Activated CD8-positive, alpha-beta T cell treated with anti-CD3 and anti-CD28 coated beads for 36 hours (primary cell): ENCODE measurements at regions not wholly inside any gene's neighbourhood (a gene's known extent, or its start where the extent isn't known, plus 50 kb on each side); places are given as distances from the start of the nearest gene placed in this dataset.

Source experiments
- ATAC-seq: fragments of 200-7000 bp; cut with Tn5 transposase; one replicate; pipeline ENCODE4 v1.10.0; 2021; ENCODE audit warnings: mild to moderate bottlenecking, moderate library complexity
- CTCF ChIA-PET: fragments of 350-600 bp; sonication (Branson Sonifier 250); formaldehyde crosslinking; loops from one replicate; lab custom pipeline; 2021; ENCODE audit warnings: antibody characterized with exemption; lab: Charles Lee
- POLR2A ChIA-PET: fragments of 350-600 bp; sonication (Branson Sonifier 250); formaldehyde crosslinking; loops from one replicate; lab custom pipeline; 2021; ENCODE audit warnings: antibody characterized with exemption; lab: Charles Lee
- DNase-seq: peaks from one replicate; pipeline ENCODE4 v3.0.0-alpha.2; 2020
- H3K27ac Mint-ChIP-seq: one replicate; pipeline ENCODE4 v1.8.0; 2021; ENCODE audit warnings: mild to moderate bottlenecking, mixed read lengths
- H3K27me3 Mint-ChIP-seq: one replicate; pipeline ENCODE4 v1.8.0; 2021; ENCODE audit warnings: mixed read lengths
- H3K36me3 Mint-ChIP-seq: one replicate; pipeline ENCODE4 v1.8.0; 2021; ENCODE audit warnings: low read depth, mixed read lengths
- H3K4me1 Mint-ChIP-seq: one replicate; pipeline ENCODE4 v1.8.0; 2021; ENCODE audit warnings: low read depth, mixed read lengths
- H3K4me3 Mint-ChIP-seq: one replicate; pipeline ENCODE4 v1.8.0; 2021; ENCODE audit warnings: mild to moderate bottlenecking, moderate library complexity, mixed read lengths
- H3K9me3 Mint-ChIP-seq: one replicate; pipeline ENCODE4 v1.8.0; 2021; ENCODE audit warnings: mixed read lengths
- CTCF ChIP-seq: fragments of 200-600 bp; IDR thresholded peaks from one replicate; pipeline ENCODE4 v1.8.0; 2022; ENCODE audit warnings: antibody characterized with exemption, mild to moderate bottlenecking
- intact Hi-C: fragments of 100-400 bp; cut with micrococcal nuclease; formaldehyde crosslinking; loops from one replicate; pipeline ENCODE4 v1.10.0; 2022

DNA sequence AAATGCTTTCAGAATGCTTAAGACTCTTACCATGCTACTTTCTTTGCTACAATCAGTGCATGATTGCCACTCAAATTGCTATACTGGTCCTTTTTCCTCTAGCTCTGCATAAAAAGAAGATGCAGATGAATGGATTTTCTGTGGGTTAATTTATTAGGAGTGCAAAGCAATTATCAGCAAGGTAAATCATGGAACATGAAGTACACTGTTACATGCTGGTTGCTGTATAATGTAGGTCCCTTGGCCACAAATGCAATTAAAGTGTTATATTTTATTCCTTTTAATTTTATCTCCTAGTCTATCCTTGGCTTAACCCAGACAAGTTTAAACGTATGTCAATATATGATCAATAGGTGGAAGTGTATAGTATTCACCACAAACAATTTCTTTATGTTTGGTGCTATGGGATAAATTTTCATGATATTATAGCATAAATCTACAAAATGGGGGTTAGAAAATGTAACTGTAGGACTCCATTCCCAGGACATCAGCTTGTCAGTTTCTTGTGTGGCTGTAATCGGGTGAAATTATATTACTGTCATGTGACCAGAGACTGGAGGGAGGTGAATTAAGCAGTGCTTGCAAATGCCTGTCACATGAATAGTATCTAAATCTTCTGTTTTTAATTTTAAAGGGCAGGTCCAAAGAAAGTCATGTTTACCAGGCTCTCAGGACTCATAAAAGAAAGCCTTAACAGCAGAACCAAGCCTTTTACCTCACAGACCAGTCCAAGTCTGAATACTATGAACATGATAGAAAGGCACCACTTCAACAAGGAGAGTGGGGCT is 176.9 kb upstream of the ID4 start:
- intact Hi-C loops = no loop called here
- H3K27me3 Mint-ChIP-seq = no peaks in the 10 kb centered on the region
- no peaks in the 10 kb centered on the region for H3K4me1 Mint-ChIP-seq
- H3K9me3 Mint-ChIP-seq = no peaks in the 10 kb centered on the region
- ChIA-PET POLR2A (no interaction called here), CTCF (no interaction called here)
- H3K36me3 Mint-ChIP-seq = no peaks in the 10 kb centered on the region
- no peak overlapping the region for H3K4me3 Mint-ChIP-seq
- ATAC-seq (no peak), DNase-seq (no peak)
- no peak for TF ChIP-seq CTCF
- H3K27ac Mint-ChIP-seq = no peak overlapping the region

- Mint-ChIP-seq H3K27me3 (no peaks in the 10 kb centered on the region), H3K9me3 (no peaks in the 10 kb centered on the region), H3K27ac (no peak overlapping the region), H3K36me3 (no peaks in the 10 kb centered on the region), H3K4me3 (no peak overlapping the region), H3K4me1 (no peaks in the 10 kb centered on the region)
- DNase-seq (no peak), ATAC-seq (no peak)
- CTCF ChIA-PET = no interaction called here
- intact Hi-C loops = no loop called here
- POLR2A ChIA-PET = no interaction called here
- no peak for TF ChIP-seq CTCF
These were observed 174.3 kb upstream of the ID4 start for GRCh38 chr6:19662911-19663310.

DNA sequence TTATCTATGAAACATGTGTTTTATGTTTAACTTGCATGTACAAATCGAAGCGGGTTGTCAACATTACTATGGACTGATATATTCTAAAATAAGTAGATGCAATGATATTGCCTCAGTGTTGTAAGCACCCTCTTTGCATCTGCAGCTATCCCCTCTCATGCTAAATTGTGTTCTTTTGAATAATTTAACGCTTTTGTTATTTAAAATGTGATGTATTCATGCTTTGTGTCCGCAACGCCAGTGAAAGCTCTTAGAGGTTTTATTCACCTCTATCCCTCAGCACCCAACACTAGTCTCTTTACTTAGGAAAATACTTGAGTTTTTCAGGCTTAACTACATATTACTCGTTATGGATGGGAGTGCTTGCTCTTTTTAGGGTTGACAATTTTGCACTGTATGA is 173.7 kb upstream of the ID4 start:
- Mint-ChIP-seq H3K4me1 (no peaks in the 10 kb centered on the region), H3K36me3 (no peaks in the 10 kb centered on the region), H3K27ac (no peak overlapping the region), H3K27me3 (no peaks in the 10 kb centered on the region), H3K4me3 (no peak overlapping the region), H3K9me3 (no peaks in the 10 kb centered on the region)
- CTCF ChIA-PET = no interaction called here
- POLR2A ChIA-PET = no interaction called here
- intact Hi-C loops = no loop called here
- ATAC-seq (no peak), DNase-seq (no peak)
- no peak for TF ChIP-seq CTCF

DNA sequence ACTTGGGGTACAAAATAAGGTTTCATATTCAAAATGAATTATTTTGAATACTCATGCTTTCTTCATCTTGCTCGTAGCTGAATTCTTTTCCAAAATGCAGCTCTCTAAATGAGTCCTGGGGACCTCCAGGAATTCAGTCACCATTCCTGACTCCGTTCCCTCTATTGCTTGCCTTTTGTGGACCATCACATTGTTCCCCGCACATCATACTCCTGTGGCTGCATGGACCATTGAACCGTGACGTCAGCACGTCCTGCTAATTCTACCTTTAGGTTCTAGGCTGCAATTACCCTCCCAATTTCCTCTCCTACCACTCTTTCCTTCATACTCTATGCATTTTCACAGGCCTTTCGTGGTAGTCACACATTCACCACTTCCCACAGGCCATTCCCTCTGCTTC is 173.1 kb upstream of the ID4 start:
- POLR2A ChIA-PET = no interaction called here
- CTCF ChIA-PET = no interaction called here
- no peaks in the 10 kb centered on the region for H3K4me1 Mint-ChIP-seq
- DNase-seq = no peak
- no peak for TF ChIP-seq CTCF
- H3K27ac Mint-ChIP-seq = no peak overlapping the region
- no peaks in the 10 kb centered on the region for H3K27me3 Mint-ChIP-seq
- H3K9me3 Mint-ChIP-seq = no peaks in the 10 kb centered on the region
- H3K36me3 Mint-ChIP-seq = no peaks in the 10 kb centered on the region
- intact Hi-C loops = no loop called here
- no peak overlapping the region for H3K4me3 Mint-ChIP-seq
- no peak for ATAC-seq

GRCh38 chr6:19664878-19665612 is 172.1 kb upstream of the ID4 start:
- ChIA-PET POLR2A (no interaction called here), CTCF (no interaction called here)
- H3K27me3 Mint-ChIP-seq = no peaks in the 10 kb centered on the region
- H3K36me3 Mint-ChIP-seq = no peaks in the 10 kb centered on the region
- H3K4me1 Mint-ChIP-seq = no peaks in the 10 kb centered on the region
- ATAC-seq (no peak), DNase-seq (no peak)
- H3K9me3 Mint-ChIP-seq = no peaks in the 10 kb centered on the region
- TF ChIP-seq CTCF = no peak
- intact Hi-C loops = no loop called here
- no peak overlapping the region for H3K4me3 Mint-ChIP-seq
- H3K27ac Mint-ChIP-seq = no peak overlapping the region
